ENCODE measurements at regions not wholly inside any gene's neighbourhood (a gene's known extent, or its start where the extent isn't known, plus 50 kb on each side); places are given as distances from the start of the nearest gene placed in this dataset.
A peak's percentile ranks its signal among the peaks of the same experiment; 100 is the strongest.
"Not testable (repeated sequence)": the region's sequence is repeated elsewhere in the genome, so short reads cannot be mapped to it uniquely, and the experiment has no call there.

DNA sequence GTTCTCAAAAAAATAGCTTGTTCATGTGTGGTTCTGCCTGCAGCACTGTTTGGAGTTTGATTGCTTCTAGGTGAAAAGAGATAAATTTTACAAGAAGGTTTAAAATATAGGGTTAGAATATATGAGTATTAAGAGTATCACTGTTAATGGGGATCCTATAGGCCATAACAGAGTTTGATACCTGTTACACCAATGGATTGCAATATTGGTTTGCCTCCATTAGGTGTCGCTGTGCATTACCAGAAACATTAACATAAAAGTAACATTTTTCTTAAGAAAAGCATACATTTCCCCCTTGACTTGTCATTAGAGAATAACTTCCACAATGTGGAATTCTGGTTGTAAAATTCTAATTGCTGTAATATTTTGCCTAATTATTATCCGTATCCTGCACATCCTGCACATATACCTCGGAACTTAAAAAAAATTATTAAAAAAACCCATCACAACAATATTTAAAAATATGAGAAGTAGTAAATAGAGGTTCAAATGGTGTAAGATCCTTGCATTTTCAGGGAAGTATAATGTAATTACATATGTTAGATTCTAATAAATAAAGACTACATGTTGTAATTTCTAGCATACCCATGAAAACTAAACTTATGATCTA is 63.0 kb downstream of the CYP4A11 start:
- peak; percentile 6 for DNase-seq

DNA sequence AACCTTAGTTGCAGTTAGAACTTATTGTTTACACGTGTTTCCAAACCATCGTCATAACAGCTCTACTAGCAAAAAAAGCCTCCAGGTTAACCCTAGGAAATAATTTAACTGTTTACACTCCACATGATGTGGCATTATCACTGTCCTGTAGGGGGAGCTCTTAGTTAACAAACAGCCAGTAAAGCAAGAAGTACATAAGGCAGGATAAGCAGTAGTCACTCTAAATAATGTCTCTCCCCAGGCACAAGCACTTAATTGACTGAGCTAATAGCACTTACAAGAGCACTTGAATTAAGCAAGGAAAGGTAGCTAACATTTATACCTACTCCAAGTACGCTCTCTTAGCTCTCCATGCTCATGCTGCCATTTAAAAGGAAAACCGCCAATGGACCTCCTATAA is 65.2 kb downstream of the CYP4A11 start:
- DNase-seq: not testable (repeated sequence)
